Thyroid gland (tissue), 4 donors: ENCODE measurements at regions not wholly inside any gene's neighbourhood (a gene's known extent, or its start where the extent isn't known, plus 50 kb on each side); places are given as distances from the start of the nearest gene placed in this dataset.

Experiments
- POLR2A ChIP-seq, 2 donors: fragments of 450-650 bp; IDR thresholded peaks; one replicate each; pipeline ENCODE4 v1.6.1; 2017; ENCODE audit warnings: antibody characterized with exemption in 2 of 2, mild to moderate bottlenecking in 2 of 2, moderate library complexity in 1 of 2
- TF ChIP-seq, protein P1 (sequence below), 6 experiments: fragments of 200-600 bp in 3 of 6; fragments of 450-650 bp in 3 of 6; sonication (generic) in 3 of 6; IDR thresholded peaks; one replicate each; pipeline ENCODE4 v1.5.1; 2016 to 2019; ENCODE audit warnings: antibody characterized with exemption in 6 of 6, mild to moderate bottlenecking in 2 of 6, inconsistent platforms in 1 of 6, moderate library complexity in 1 of 6

DNA sequence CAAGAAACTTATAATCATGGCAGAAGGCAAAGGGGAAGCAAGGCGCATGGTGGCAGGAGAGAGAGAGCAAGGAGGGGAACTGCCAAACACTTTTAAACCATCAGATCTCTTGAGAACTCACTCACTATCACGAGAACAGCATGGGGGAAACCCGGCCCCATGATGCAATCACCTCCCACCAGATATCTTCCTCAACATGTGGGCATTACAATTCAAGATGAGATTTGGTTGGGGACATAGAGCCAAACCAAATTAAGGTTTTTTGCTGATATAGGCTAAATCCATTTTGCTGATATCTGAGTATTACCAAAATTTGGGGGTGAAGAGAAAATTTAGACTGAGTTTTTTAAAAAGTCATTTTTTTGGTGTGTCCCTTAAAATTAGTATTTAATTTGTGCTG lies 54.9 kb upstream of the TMX1 start:
- TF ChIP-seq, protein P1, sequence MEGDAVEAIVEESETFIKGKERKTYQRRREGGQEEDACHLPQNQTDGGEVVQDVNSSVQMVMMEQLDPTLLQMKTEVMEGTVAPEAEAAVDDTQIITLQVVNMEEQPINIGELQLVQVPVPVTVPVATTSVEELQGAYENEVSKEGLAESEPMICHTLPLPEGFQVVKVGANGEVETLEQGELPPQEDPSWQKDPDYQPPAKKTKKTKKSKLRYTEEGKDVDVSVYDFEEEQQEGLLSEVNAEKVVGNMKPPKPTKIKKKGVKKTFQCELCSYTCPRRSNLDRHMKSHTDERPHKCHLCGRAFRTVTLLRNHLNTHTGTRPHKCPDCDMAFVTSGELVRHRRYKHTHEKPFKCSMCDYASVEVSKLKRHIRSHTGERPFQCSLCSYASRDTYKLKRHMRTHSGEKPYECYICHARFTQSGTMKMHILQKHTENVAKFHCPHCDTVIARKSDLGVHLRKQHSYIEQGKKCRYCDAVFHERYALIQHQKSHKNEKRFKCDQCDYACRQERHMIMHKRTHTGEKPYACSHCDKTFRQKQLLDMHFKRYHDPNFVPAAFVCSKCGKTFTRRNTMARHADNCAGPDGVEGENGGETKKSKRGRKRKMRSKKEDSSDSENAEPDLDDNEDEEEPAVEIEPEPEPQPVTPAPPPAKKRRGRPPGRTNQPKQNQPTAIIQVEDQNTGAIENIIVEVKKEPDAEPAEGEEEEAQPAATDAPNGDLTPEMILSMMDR (IDR thresholded peaks at IDR 0.05), result no peak
- TF ChIP-seq POLR2A (IDR thresholded peaks at IDR 0.05), result no peak
